Endothelial cell of umbilical vein (primary cell): ENCODE measurements at regions not wholly inside any gene's neighbourhood (a gene's known extent, or its start where the extent isn't known, plus 50 kb on each side); places are given as distances from the start of the nearest gene placed in this dataset.

Experiments used
- BruUV-seq: library from RNA; stranded (reverse); fragments of 400-500 nt; replicated peaks from 2 replicates; lab custom pipeline; 2021; lab: Mats Ljungman, UMichigan
- CTCF ChIA-PET: fragments of 300-600, 350-600 bp; sonication (Branson Sonifier 250); formaldehyde crosslinking; loops from one replicate; lab custom pipeline; 2021; ENCODE audit warnings: antibody characterized with exemption, inconsistent platforms; lab: Charles Lee
- POLR2A ChIA-PET: fragments of 300-600, 350-600 bp; sonication (Branson Sonifier 250); formaldehyde crosslinking; loops from one replicate; lab custom pipeline; 2021; ENCODE audit warnings: antibody characterized with exemption, inconsistent platforms; lab: Charles Lee
- DNase-seq: peaks from one replicate; pipeline ENCODE4 v3.0.0-alpha.2; 2011; ENCODE audit warnings: low read depth, low spot score
- FAIRE-seq: peaks from 2 replicates; lab custom pipeline; 2011; peaks lifted over from hg19 to GRCh38; lab: Jason Lieb, UNC
- H2AFZ ChIP-seq: 2 replicates; pipeline ENCODE4 v1.6.0; 2012; ENCODE audit warnings: low read depth, low read length, control low read depth, inconsistent platforms
- H3K27ac ChIP-seq: 2 replicates; pipeline ENCODE4 v1.5.1; 2011; ENCODE audit warnings: low read depth, mild to moderate bottlenecking, control low read depth, low read length, moderate library complexity; ENCODE audit not compliant: insufficient read depth
- H3K27me3 ChIP-seq, 2 experiments: 2 replicates each; pipeline versions ENCODE4 v1.6.0 to v1.6.1; 2011; ENCODE audit warnings: low read length in 2 of 2, mixed read lengths in 1 of 2; ENCODE audit not compliant: control insufficient read depth in 2 of 2, insufficient read depth in 2 of 2
- H3K36me3 ChIP-seq, 2 experiments: 2 replicates in 1 of 2; 3 replicates in 1 of 2; pipeline ENCODE4 v1.5.1; 2011; ENCODE audit warnings: low read length in 2 of 2, mild to moderate bottlenecking in 1 of 2, moderate library complexity in 1 of 2; ENCODE audit not compliant: control insufficient read depth in 2 of 2, insufficient read depth in 2 of 2; ENCODE audit errors: extremely low read depth in 1 of 2
- H3K4me1 ChIP-seq: 3 replicates; pipeline ENCODE4 v1.5.1; 2011; ENCODE audit warnings: mild to moderate bottlenecking, low read length; ENCODE audit not compliant: control insufficient read depth, insufficient read depth; ENCODE audit errors: extremely low read depth
- H3K4me2 ChIP-seq: 2 replicates; pipeline ENCODE4 v1.6.1; 2011; ENCODE audit warnings: low read length, control low read depth, mixed read lengths; ENCODE audit not compliant: insufficient read depth
- H3K4me3 ChIP-seq, 3 experiments: fragments of 200-600 bp in 1 of 3; sonication (generic), shearing (Covaris generic) in 1 of 3; replicated peaks in 1 of 3; 2 replicates each; pipeline ENCODE4 v1.5.1; 2011 to 2016; ENCODE audit warnings: control low read depth in 3 of 3, low read length in 3 of 3, mild to moderate bottlenecking in 2 of 3, inconsistent platforms in 1 of 3, low read depth in 1 of 3, moderate library complexity in 1 of 3; ENCODE audit not compliant: insufficient read depth in 1 of 3
- H3K79me2 ChIP-seq: 2 replicates; pipeline ENCODE4 v1.6.0; 2012; ENCODE audit warnings: low read length, inconsistent platforms; ENCODE audit not compliant: control insufficient read depth, insufficient read depth
- H3K9ac ChIP-seq: replicated peaks from 2 replicates; pipeline ENCODE3; 2011; ENCODE audit warnings: low read length, control low read depth; ENCODE audit not compliant: insufficient read depth; ENCODE audit errors: extremely low read depth
- H3K9me1 ChIP-seq: replicated peaks from 3 replicates; pipeline ENCODE4 v1.6.0; 2011; ENCODE audit warnings: mild to moderate bottlenecking, low read length; ENCODE audit not compliant: control insufficient read depth, insufficient read depth; ENCODE audit errors: extremely low read depth
- H3K9me3 ChIP-seq: replicated peaks from 2 replicates; pipeline ENCODE4 v1.5.1; 2012; ENCODE audit warnings: low read length, inconsistent platforms; ENCODE audit not compliant: control insufficient read depth, insufficient read depth
- H4K20me1 ChIP-seq: replicated peaks from 2 replicates; pipeline ENCODE3; 2011; ENCODE audit warnings: mild to moderate bottlenecking, low read length; ENCODE audit not compliant: control insufficient read depth, insufficient read depth; ENCODE audit errors: extremely low read depth
- EZH2 ChIP-seq: IDR thresholded peaks from 2 replicates; pipeline ENCODE4 v1.6.1; 2012; ENCODE audit warnings: borderline replicate concordance, low read depth, mild to moderate bottlenecking, moderate library complexity, low read length, inconsistent platforms; ENCODE audit not compliant: severe bottlenecking
- FOS ChIP-seq: IDR thresholded peaks from 2 replicates; pipeline ENCODE4 v1.6.1; 2011; ENCODE audit warnings: mild to moderate bottlenecking, low read length, moderate library complexity, borderline replicate concordance; ENCODE audit not compliant: insufficient read depth
- GATA2 ChIP-seq: IDR thresholded peaks from 2 replicates; pipeline ENCODE4 v1.7.0; 2011; ENCODE audit warnings: low read depth, mild to moderate bottlenecking, moderate library complexity, mixed read lengths, low read length; ENCODE audit not compliant: insufficient read length, insufficient read depth
- JUN ChIP-seq: IDR thresholded peaks from 2 replicates; pipeline ENCODE4 v1.6.1; 2011; ENCODE audit warnings: borderline replicate concordance, low read depth; ENCODE audit not compliant: insufficient read length, insufficient read depth
- MYC ChIP-seq: IDR thresholded peaks from one replicate; pipeline ENCODE4 v1.6.1; 2011; ENCODE audit warnings: mild to moderate bottlenecking, low read depth, low read length
- POLR2A ChIP-seq: IDR thresholded peaks from 2 replicates; pipeline ENCODE4 v1.6.1; 2012; ENCODE audit warnings: low read depth, mild to moderate bottlenecking, control low read depth, low read length
- POLR2AphosphoS5 ChIP-seq: IDR thresholded peaks from 2 replicates; pipeline ENCODE4 v1.6.1; 2012; ENCODE audit warnings: low read depth, mild to moderate bottlenecking, control low read depth, low read length, moderate library complexity; ENCODE audit not compliant: insufficient read depth
- dilution Hi-C: fragments of 300-500 bp; cut with MboI; formaldehyde crosslinking; loops from one replicate; pipeline ENCODE4 v1.15.0; 2019; ENCODE audit warnings: low sequenced_read_pairs; ENCODE audit not compliant: extremely low pct_ligation_motif_present
- intact Hi-C: fragments of 100-400 bp; cut with micrococcal nuclease; formaldehyde crosslinking; loops from one replicate; pipeline ENCODE4 v1.10.0; 2022
- TF ChIP-seq, protein P1 (sequence below): IDR thresholded peaks from 2 replicates; pipeline ENCODE4 v1.6.1; 2011; ENCODE audit not compliant: insufficient read depth, insufficient read length
- TF ChIP-seq, protein P2 (sequence below), 2 donors: IDR thresholded peaks; 1 replicate in 1 of 2; 2 replicates in 1 of 2; pipeline ENCODE4 v1.5.1; 2011; ENCODE audit warnings: low read length in 2 of 2, mild to moderate bottlenecking in 2 of 2, moderate library complexity in 2 of 2, control low read depth in 1 of 2, inconsistent platforms in 1 of 2, low read depth in 1 of 2; ENCODE audit not compliant: insufficient read depth in 1 of 2; ENCODE audit errors: extremely low read depth in 1 of 2

DNA sequence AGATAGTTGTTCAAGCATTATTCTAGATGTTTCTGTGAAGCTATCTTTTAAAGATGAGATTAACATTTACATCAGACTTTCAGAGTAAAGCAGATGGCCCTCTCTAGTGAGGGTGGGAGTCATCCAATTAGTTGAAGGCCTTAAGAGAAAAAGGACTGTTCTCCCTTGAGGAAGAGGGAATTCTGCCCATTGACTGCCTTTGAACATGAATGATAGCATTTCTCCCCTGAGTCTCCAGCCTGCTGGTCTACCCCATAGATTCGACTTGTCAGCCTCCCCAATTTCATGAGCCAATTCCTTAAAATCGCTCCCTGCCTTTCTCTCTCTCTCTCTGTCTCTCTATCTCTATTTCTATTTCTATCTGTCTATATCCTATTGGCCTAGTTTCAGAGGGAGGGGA lies 115.5 kb downstream of the EBLN2 start:
- no peak overlapping the region for H3K9ac ChIP-seq
- DNase-seq: no peak
- H3K9me1 ChIP-seq: no peaks in the 10 kb centered on the region
- no peak overlapping the region for H3K27ac ChIP-seq
- no peaks in the 10 kb centered on the region for H3K79me2 ChIP-seq
- H4K20me1 ChIP-seq: no peaks in the 10 kb centered on the region
- TF ChIP-seq, protein P1, sequence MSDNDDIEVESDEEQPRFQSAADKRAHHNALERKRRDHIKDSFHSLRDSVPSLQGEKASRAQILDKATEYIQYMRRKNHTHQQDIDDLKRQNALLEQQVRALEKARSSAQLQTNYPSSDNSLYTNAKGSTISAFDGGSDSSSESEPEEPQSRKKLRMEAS: no peak
- TF ChIP-seq, protein P2, sequence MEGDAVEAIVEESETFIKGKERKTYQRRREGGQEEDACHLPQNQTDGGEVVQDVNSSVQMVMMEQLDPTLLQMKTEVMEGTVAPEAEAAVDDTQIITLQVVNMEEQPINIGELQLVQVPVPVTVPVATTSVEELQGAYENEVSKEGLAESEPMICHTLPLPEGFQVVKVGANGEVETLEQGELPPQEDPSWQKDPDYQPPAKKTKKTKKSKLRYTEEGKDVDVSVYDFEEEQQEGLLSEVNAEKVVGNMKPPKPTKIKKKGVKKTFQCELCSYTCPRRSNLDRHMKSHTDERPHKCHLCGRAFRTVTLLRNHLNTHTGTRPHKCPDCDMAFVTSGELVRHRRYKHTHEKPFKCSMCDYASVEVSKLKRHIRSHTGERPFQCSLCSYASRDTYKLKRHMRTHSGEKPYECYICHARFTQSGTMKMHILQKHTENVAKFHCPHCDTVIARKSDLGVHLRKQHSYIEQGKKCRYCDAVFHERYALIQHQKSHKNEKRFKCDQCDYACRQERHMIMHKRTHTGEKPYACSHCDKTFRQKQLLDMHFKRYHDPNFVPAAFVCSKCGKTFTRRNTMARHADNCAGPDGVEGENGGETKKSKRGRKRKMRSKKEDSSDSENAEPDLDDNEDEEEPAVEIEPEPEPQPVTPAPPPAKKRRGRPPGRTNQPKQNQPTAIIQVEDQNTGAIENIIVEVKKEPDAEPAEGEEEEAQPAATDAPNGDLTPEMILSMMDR (IDR thresholded peaks at IDR 0.05; ENCODE audit: extremely low read depth in 1 of 2, insufficient read depth in 1 of 2, low read depth in 1 of 2, low read length in 2 of 2): no peak
- TF ChIP-seq FOS (no peak), EZH2 (no peak), MYC (no peak), POLR2AphosphoS5 (no peak), POLR2A (no peak), GATA2 (no peak), JUN (no peak)
- H2AFZ ChIP-seq: no peak overlapping the region
- dilution Hi-C loops: no loop called here
- no peaks in the 10 kb centered on the region for H3K4me1 ChIP-seq
- BruUV-seq: no TSS peak
- no peak overlapping the region for H3K4me2 ChIP-seq
- H3K36me3 ChIP-seq: no peaks in the 10 kb centered on the region
- intact Hi-C loops: no loop called here
- H3K4me3 ChIP-seq: no peak overlapping the region
- no peaks in the 10 kb centered on the region for H3K27me3 ChIP-seq
- ChIA-PET POLR2A (no interaction called here), CTCF (no interaction called here)
- no peaks in the 10 kb centered on the region for H3K9me3 ChIP-seq
- FAIRE-seq: no peak
